ENCODE measurements at regions not wholly inside any gene's neighbourhood (a gene's known extent, or its start where the extent isn't known, plus 50 kb on each side); places are given as distances from the start of the nearest gene placed in this dataset.

DNA sequence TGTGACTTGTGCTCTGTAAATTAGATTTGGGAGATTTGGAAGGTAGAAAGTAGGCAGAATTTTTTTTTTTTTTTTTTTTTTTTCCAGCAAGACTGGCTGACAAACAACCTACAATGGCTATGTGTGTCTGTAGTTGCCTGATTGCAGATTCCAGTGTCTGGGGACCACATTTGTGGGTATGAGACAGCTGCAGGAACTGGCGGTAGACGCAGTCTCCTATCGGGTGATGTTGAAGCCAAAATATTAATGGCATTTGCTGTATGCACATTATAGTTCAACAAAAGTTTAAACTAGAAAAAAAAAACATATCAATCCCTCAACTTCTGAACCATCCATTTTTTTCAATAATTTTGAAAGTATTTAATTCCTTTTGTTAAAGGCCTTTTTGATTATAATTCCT, 665.2 kb downstream of the TOX3 start:
- TF ChIP-seq, protein P1, sequence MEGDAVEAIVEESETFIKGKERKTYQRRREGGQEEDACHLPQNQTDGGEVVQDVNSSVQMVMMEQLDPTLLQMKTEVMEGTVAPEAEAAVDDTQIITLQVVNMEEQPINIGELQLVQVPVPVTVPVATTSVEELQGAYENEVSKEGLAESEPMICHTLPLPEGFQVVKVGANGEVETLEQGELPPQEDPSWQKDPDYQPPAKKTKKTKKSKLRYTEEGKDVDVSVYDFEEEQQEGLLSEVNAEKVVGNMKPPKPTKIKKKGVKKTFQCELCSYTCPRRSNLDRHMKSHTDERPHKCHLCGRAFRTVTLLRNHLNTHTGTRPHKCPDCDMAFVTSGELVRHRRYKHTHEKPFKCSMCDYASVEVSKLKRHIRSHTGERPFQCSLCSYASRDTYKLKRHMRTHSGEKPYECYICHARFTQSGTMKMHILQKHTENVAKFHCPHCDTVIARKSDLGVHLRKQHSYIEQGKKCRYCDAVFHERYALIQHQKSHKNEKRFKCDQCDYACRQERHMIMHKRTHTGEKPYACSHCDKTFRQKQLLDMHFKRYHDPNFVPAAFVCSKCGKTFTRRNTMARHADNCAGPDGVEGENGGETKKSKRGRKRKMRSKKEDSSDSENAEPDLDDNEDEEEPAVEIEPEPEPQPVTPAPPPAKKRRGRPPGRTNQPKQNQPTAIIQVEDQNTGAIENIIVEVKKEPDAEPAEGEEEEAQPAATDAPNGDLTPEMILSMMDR (IDR thresholded peaks at IDR 0.05 in 8 of 11, conservative IDR thresholded peaks at IDR 0.05 in 3 of 11) = no peak
- TF ChIP-seq POLR2A (IDR thresholded peaks at IDR 0.05) = no peak
